HEK293T (cell line): ENCODE measurements at regions not wholly inside any gene's neighbourhood (a gene's known extent, or its start where the extent isn't known, plus 50 kb on each side); places are given as distances from the start of the nearest gene placed in this dataset.

Experiments
- CTCF ChIA-PET: fragments of 350-600 bp; formaldehyde crosslinking; extraction: SDS; loops from one replicate; lab custom pipeline; 2021; ENCODE audit warnings: antibody characterized with exemption, inconsistent platforms; lab: Yijun Ruan, JAX
- POLR2A ChIA-PET: fragments of 350-600 bp; formaldehyde crosslinking; extraction: SDS; loops from one replicate; lab custom pipeline; 2020; ENCODE audit warnings: antibody characterized with exemption, inconsistent platforms; lab: Yijun Ruan, JAX
- DNase-seq: peaks from one replicate; pipeline ENCODE4 v3.0.0; 2012; ENCODE audit warnings: mixed read lengths; ENCODE audit errors: extremely low spot score
- ARNT ChIP-seq: fragments of 450-650 bp; IDR thresholded peaks from 2 replicates; pipeline ENCODE4 v1.6.1; 2017; ENCODE audit warnings: mild to moderate bottlenecking
- BHLHE40 ChIP-seq: fragments of 450-650 bp; IDR thresholded peaks from 2 replicates; pipeline ENCODE4 v1.6.1; 2016; ENCODE audit warnings: mild to moderate bottlenecking, moderate library complexity, borderline replicate concordance
- CTBP1 ChIP-seq: fragments of 450-650 bp; IDR thresholded peaks from 2 replicates; pipeline ENCODE4 v1.6.1; 2016; ENCODE audit warnings: borderline replicate concordance
- ELF4 ChIP-seq: fragments of 450-650 bp; IDR thresholded peaks from 2 replicates; pipeline ENCODE4 v1.6.1; 2017; ENCODE audit warnings: antibody characterized with exemption
- FOXA1 ChIP-seq: fragments of 450-650 bp; IDR thresholded peaks from 2 replicates; pipeline ENCODE4 v1.6.1; 2016; ENCODE audit warnings: mild to moderate bottlenecking
- FOXK2 ChIP-seq: fragments of 450-650 bp; IDR thresholded peaks from 2 replicates; pipeline ENCODE4 v1.6.1; 2016; ENCODE audit warnings: mild to moderate bottlenecking
- FOXM1 ChIP-seq: fragments of 450-650 bp; IDR thresholded peaks from 2 replicates; pipeline ENCODE4 v1.6.1; 2017; ENCODE audit warnings: mild to moderate bottlenecking, borderline replicate concordance
- HDGF ChIP-seq: fragments of 450-650 bp; IDR thresholded peaks from 2 replicates; pipeline ENCODE4 v1.6.1; 2017; ENCODE audit warnings: antibody characterized with exemption, borderline replicate concordance
- L3MBTL2 ChIP-seq: fragments of 450-650 bp; conservative IDR thresholded peaks from 2 replicates; pipeline ENCODE4 v1.6.1; 2016; ENCODE audit warnings: mild to moderate bottlenecking
- LEF1 ChIP-seq: fragments of 450-650 bp; IDR thresholded peaks from 2 replicates; pipeline ENCODE4 v1.6.1; 2017; ENCODE audit warnings: mild to moderate bottlenecking, borderline replicate concordance
- NFRKB ChIP-seq: fragments of 450-650 bp; IDR thresholded peaks from 2 replicates; pipeline ENCODE4 v1.6.1; 2016; ENCODE audit warnings: mild to moderate bottlenecking, moderate library complexity
- PKNOX1 ChIP-seq: fragments of 450-650 bp; IDR thresholded peaks from 2 replicates; pipeline ENCODE4 v1.6.1; 2016
- SP1 ChIP-seq: fragments of 450-650 bp; IDR thresholded peaks from 2 replicates; pipeline ENCODE4 v1.6.1; 2017
- SUZ12 ChIP-seq: fragments of 450-650 bp; IDR thresholded peaks from 2 replicates; pipeline ENCODE4 v1.6.1; 2016; ENCODE audit warnings: mild to moderate bottlenecking
- TARDBP ChIP-seq: fragments of 450-650 bp; IDR thresholded peaks from 2 replicates; pipeline ENCODE4 v1.6.1; 2016
- ZNF384 ChIP-seq: fragments of 450-650 bp; IDR thresholded peaks from 2 replicates; pipeline ENCODE4 v1.6.1; 2016

GRCh38 chr1:194056169-194056568 lies 869.8 kb upstream of the B3GALT2 start:
- POLR2A ChIA-PET: no interaction called here
- DNase-seq: no peak

DNA sequence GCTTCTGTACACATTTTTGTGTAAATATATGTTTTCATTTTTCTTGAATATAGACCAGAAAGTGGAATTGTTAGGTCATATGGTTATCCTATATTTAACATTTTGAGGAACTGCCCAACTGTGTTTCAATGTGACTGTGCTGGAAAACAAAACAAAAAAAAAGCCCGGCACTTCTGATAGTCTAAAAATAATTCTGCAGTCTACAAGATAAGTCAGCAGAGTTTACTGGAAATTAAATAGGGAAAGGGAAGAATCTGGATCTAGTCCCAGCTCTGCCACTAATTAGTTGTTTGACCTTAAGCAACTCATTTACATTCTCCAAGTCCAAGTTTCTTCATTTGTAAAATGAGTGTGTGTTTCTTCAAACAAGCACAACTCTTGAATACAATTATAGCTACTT lies 869.1 kb upstream of the B3GALT2 start:
- DNase-seq: no peak
- ChIA-PET CTCF (no interaction called here), POLR2A (no interaction called here)
- no peak for TF ChIP-seq TARDBP
- TF ChIP-seq SP1: no peak
- no peak for TF ChIP-seq FOXA1
- TF ChIP-seq ZNF384: no peak
- no peak for TF ChIP-seq LEF1

More at GRCh38 chr1:194056169-194056568, 869.8 kb upstream of the B3GALT2 start:
- CTCF ChIA-PET: no interaction called here
- TF ChIP-seq ZNF384 (no peak), FOXM1 (no peak), PKNOX1 (no peak), NFRKB (no peak), LEF1 (no peak), FOXK2 (no peak), SUZ12 (no peak), CTBP1 (no peak), ARNT (no peak), HDGF (no peak), FOXA1 (no peak), BHLHE40 (no peak), TARDBP (no peak), ELF4 (no peak)

DNA sequence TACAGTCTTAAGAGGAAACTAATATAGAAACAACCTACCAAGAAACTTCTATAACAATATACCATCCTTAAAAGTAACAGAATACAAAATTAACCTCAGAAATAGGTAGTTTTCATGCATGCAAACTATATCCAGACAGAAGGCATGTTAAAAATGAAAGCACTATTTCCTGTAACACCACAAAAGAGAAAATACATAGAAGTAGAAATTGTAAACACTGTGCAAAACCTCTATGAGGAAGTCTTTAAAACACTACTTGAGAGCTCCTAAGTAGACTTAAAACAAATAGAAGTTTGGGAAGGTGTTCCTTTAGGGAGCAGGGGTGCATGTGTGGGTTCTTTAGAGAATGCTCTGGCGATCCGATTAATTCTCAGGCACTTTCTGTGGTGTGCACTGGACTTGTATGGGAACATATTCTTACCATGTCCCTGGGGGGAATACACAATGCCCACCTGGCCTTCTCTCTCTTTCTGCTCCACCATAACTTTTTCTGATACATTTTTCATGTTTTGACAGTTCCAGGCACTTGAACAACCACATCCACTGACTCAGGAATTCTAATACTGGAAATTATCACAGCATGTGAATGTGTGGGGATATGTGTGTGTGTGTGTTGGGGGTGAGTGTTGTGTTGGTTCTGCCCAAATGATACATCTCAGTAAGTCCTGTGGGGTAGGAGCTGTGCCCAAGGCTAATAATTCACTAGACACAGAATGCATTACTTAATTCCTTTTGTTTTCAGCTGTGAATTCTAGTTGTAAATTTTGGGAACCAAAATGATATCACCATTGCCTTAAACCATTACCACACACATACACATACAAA lies 866.3 kb upstream of the B3GALT2 start:
- TF ChIP-seq PKNOX1: no peak
- no peak for TF ChIP-seq FOXK2
- TF ChIP-seq FOXA1: no peak
- TF ChIP-seq HDGF: no peak
- no peak for TF ChIP-seq L3MBTL2
- TF ChIP-seq ELF4: no peak
- TF ChIP-seq LEF1: no peak
- no peak for TF ChIP-seq ZNF384
- no peak for TF ChIP-seq BHLHE40
- TF ChIP-seq TARDBP: no peak
- no peak for TF ChIP-seq SP1
- no peak for TF ChIP-seq FOXM1
- no peak for TF ChIP-seq NFRKB
- TF ChIP-seq ARNT: no peak
- no peak for TF ChIP-seq SUZ12
- TF ChIP-seq CTBP1: no peak
- no peak for DNase-seq
- ChIA-PET CTCF (no interaction called here), POLR2A (no interaction called here)

- CTCF ChIA-PET: no interaction called here
- POLR2A ChIA-PET: no interaction called here
- TF ChIP-seq PKNOX1: no peak
- no peak for TF ChIP-seq SP1
- no peak for TF ChIP-seq CTBP1
- no peak for TF ChIP-seq TARDBP
- TF ChIP-seq FOXK2: no peak
- TF ChIP-seq L3MBTL2: no peak
- no peak for TF ChIP-seq ZNF384
- TF ChIP-seq BHLHE40: no peak
- TF ChIP-seq FOXA1: no peak
- TF ChIP-seq NFRKB: no peak
- no peak for TF ChIP-seq LEF1
- no peak for TF ChIP-seq FOXM1
- TF ChIP-seq ELF4: no peak
- DNase-seq: no peak
Measured at GRCh38 chr1:194047921-194048320, 861.5 kb upstream of the B3GALT2 start.

DNA sequence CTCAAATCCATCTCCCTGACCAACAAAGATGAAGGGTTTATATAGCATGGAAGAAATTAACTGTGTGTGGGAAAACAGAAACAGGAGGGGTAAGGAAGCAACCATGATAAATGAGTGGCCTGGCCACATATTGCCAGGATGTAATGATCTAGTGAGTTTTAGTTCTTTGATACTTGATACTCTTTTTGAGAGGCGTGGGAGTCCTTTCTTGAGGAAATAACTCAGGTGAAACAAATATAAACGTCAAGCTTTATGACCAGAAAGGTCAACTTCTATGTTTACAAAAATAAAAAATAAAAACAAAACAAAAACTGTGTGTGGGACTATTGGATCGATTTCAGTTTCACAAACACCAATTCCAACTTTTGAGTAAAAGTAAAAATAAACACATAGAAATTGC lies 860.8 kb upstream of the B3GALT2 start:
- ChIA-PET CTCF (no interaction called here), POLR2A (no interaction called here)
- DNase-seq: no peak
- TF ChIP-seq SP1: no peak
- TF ChIP-seq PKNOX1: no peak
- no peak for TF ChIP-seq ZNF384
- TF ChIP-seq SUZ12: no peak
- no peak for TF ChIP-seq FOXA1
- TF ChIP-seq ELF4: no peak
- no peak for TF ChIP-seq HDGF

- TF ChIP-seq L3MBTL2: no peak
- TF ChIP-seq FOXK2: no peak
- no peak for TF ChIP-seq FOXM1
- no peak for TF ChIP-seq SP1
- TF ChIP-seq NFRKB: no peak
- ChIA-PET POLR2A (no interaction called here), CTCF (no interaction called here)
- DNase-seq: no peak
Measured at GRCh38 chr1:194045416-194045815, 859.0 kb upstream of the B3GALT2 start.
